Neuronal stem cell (in vitro differentiated cells): ENCODE measurements at regions not wholly inside any gene's neighbourhood (a gene's known extent, or its start where the extent isn't known, plus 50 kb on each side); places are given as distances from the start of the nearest gene placed in this dataset.

Source experiments
- DNase-seq: peaks from one replicate; pipeline ENCODE4 v3.0.0-alpha.2; 2013; ENCODE audit warnings: low spot score
- H2AFZ ChIP-seq: one replicate; pipeline ENCODE4 v1.6.1; 2013; ENCODE audit warnings: mild to moderate bottlenecking, low read length, inconsistent platforms
- H2AK5ac ChIP-seq: 2 replicates; pipeline ENCODE4 v1.6.1; 2013; ENCODE audit warnings: low read depth, mild to moderate bottlenecking, inconsistent platforms, low read length, moderate library complexity, mixed read lengths
- H2BK120ac ChIP-seq: 2 replicates; pipeline ENCODE4 v1.6.1; 2013; ENCODE audit warnings: low read depth, mild to moderate bottlenecking, inconsistent platforms, low read length, moderate library complexity, mixed read lengths
- H2BK12ac ChIP-seq: one replicate; pipeline ENCODE4 v1.6.1; 2013; ENCODE audit warnings: low read length, inconsistent platforms
- H2BK15ac ChIP-seq: 2 replicates; pipeline ENCODE4 v1.6.1; 2013; ENCODE audit warnings: mild to moderate bottlenecking, low read length, inconsistent platforms, mixed read lengths
- H2BK5ac ChIP-seq: one replicate; pipeline ENCODE4 v1.6.1; 2013; ENCODE audit warnings: inconsistent platforms, mild to moderate bottlenecking, low read length, moderate library complexity
- H3K14ac ChIP-seq: one replicate; pipeline ENCODE4 v1.6.1; 2013; ENCODE audit warnings: low read length, inconsistent platforms
- H3K18ac ChIP-seq: 2 replicates; pipeline ENCODE4 v1.6.1; 2013; ENCODE audit warnings: low read length, inconsistent platforms
- H3K23ac ChIP-seq: 2 replicates; pipeline ENCODE4 v1.6.1; 2013; ENCODE audit warnings: low read depth, mild to moderate bottlenecking, mixed read lengths, low read length, inconsistent platforms; ENCODE audit not compliant: poor library complexity
- H3K27ac ChIP-seq: replicated peaks from 3 replicates; pipeline ENCODE4 v1.5.1; 2013; ENCODE audit warnings: low read length, inconsistent platforms
- H3K27me3 ChIP-seq, 3 experiments: 2 replicates each; pipeline ENCODE4 v1.6.1; 2013; ENCODE audit warnings: low read length in 3 of 3, mild to moderate bottlenecking in 2 of 3, inconsistent platforms in 1 of 3, low read depth in 1 of 3, mixed read lengths in 1 of 3, moderate library complexity in 1 of 3; ENCODE audit not compliant: control insufficient read depth in 3 of 3, insufficient read depth in 3 of 3
- H3K36me3 ChIP-seq, 2 donors: replicated peaks in 1 of 2; 2 replicates each; pipeline ENCODE4 v1.6.1; 2013; ENCODE audit warnings: low read length in 2 of 2; ENCODE audit not compliant: control insufficient read depth in 2 of 2, insufficient read depth in 2 of 2
- H3K4ac ChIP-seq: 2 replicates; pipeline ENCODE4 v1.6.1; 2013; ENCODE audit warnings: inconsistent platforms, mild to moderate bottlenecking, low read length, moderate library complexity
- H3K4me1 ChIP-seq, 2 donors: 1 replicate in 1 of 2; 2 replicates in 1 of 2; pipeline ENCODE4 v1.6.1; 2013; ENCODE audit warnings: low read length in 2 of 2, low read depth in 1 of 2; ENCODE audit not compliant: control insufficient read depth in 2 of 2, insufficient read depth in 1 of 2
- H3K4me2 ChIP-seq: one replicate; pipeline ENCODE4 v1.6.1; 2013; ENCODE audit warnings: mild to moderate bottlenecking, low read length, inconsistent platforms; ENCODE audit not compliant: insufficient read depth, poor library complexity, severe bottlenecking
- H3K4me3 ChIP-seq, 2 donors: 2 replicates each; pipeline ENCODE4 v1.5.1; 2013; ENCODE audit warnings: low read length in 2 of 2, mild to moderate bottlenecking in 2 of 2, inconsistent platforms in 1 of 2, moderate library complexity in 1 of 2
- H3K79me1 ChIP-seq: one replicate; pipeline ENCODE4 v1.6.1; 2013; ENCODE audit warnings: low read depth, mild to moderate bottlenecking, inconsistent platforms, low read length, moderate library complexity
- H3K9ac ChIP-seq: one replicate; pipeline ENCODE4 v1.6.1; 2013; ENCODE audit warnings: mild to moderate bottlenecking, low read depth, low read length, inconsistent platforms; ENCODE audit not compliant: poor library complexity
- H3K9me3 ChIP-seq, 2 donors: replicated peaks in 1 of 2; 2 replicates each; pipeline versions ENCODE3 to v1.6.1; 2013; ENCODE audit warnings: low read length in 2 of 2, mild to moderate bottlenecking in 2 of 2, inconsistent platforms in 1 of 2, low read depth in 1 of 2, mixed read lengths in 1 of 2, moderate library complexity in 1 of 2; ENCODE audit not compliant: control insufficient read depth in 2 of 2, insufficient read depth in 1 of 2
- H4K8ac ChIP-seq: one replicate; pipeline ENCODE4 v1.6.1; 2013; ENCODE audit warnings: low read depth, mild to moderate bottlenecking, inconsistent platforms, low read length, moderate library complexity
- H4K91ac ChIP-seq: one replicate; pipeline ENCODE4 v1.6.1; 2013; ENCODE audit warnings: low read length, low read depth, mild to moderate bottlenecking, inconsistent platforms; ENCODE audit not compliant: poor library complexity
- WGBS, 2 donors: extraction: QIAGEN DNeasy Blood & Tissue Kit; methylation state at CpG; one replicate each; pipeline ENCODE4 v1.1.7; 2013; ENCODE audit warnings: missing lambda C conversion rate in 2 of 2, mixed read lengths in 1 of 2; ENCODE audit not compliant: insufficient read length in 2 of 2, insufficient replicate concordance in 1 of 2; ENCODE audit errors: extremely low coverage in 2 of 2; 5-methylcytosine and 5-hydroxymethylcytosine counted together

- Histone ChIP-seq H3K27ac (no peak overlapping the region), H3K14ac (no peak overlapping the region), H2BK12ac (no peak overlapping the region), H3K9me3 (peaks cover 0 to 9% of the 10 kb centered on the region in 2 donors), H2BK15ac (no peak overlapping the region), H3K9ac (no peak overlapping the region), H3K27me3 (no peaks in the 10 kb centered on the region), H3K18ac (no peak overlapping the region), H2BK5ac (no peak overlapping the region), H3K23ac (no peak overlapping the region), H2AFZ (peak overlapping the region; percentile 5), H4K8ac (no peak overlapping the region), H2AK5ac (no peak overlapping the region), H3K79me1 (no peaks in the 10 kb centered on the region), H4K91ac (no peak overlapping the region), H2BK120ac (no peak overlapping the region), H3K4me3 (no peak overlapping the region), H3K4me1 (no peaks in the 10 kb centered on the region), H3K36me3 (no peaks in the 10 kb centered on the region), H3K4me2 (peak overlapping the region; percentile 11), H3K4ac (no peak overlapping the region)
- DNase-seq = no peak
Observed at GRCh38 chr5:27969157-27969556, 930.8 kb upstream of the CDH9 start.

GRCh38 chr5:27963050-27963783, 924.8 kb upstream of the CDH9 start:
- Histone ChIP-seq H2AK5ac (no peak overlapping the region), H3K4me1 (no peaks in the 10 kb centered on the region), H3K36me3 (no peaks in the 10 kb centered on the region), H3K27ac (no peak overlapping the region), H3K4me3 (no peak overlapping the region), H3K4me2 (no peak overlapping the region), H3K9ac (no peak overlapping the region), H4K91ac (no peak overlapping the region), H3K79me1 (no peaks in the 10 kb centered on the region), H2AFZ (no peak overlapping the region), H2BK12ac (no peak overlapping the region), H3K18ac (no peak overlapping the region), H3K9me3 (peaks cover 4 to 16% of the 10 kb centered on the region in 2 donors), H3K27me3 (no peaks in the 10 kb centered on the region), H2BK15ac (no peak overlapping the region), H3K14ac (no peak overlapping the region), H2BK120ac (no peak overlapping the region), H3K23ac (peak overlapping the region; percentile 52), H4K8ac (no peak overlapping the region), H3K4ac (no peak overlapping the region), H2BK5ac (no peak overlapping the region)
- WGBS, 2 donors = no CpG with 5 or more reads among the region's 7 CpGs
- no peak for DNase-seq

GRCh38 chr5:27962198-27962597, 923.8 kb upstream of the CDH9 start:
- no peak overlapping the region for H2BK12ac ChIP-seq
- H3K23ac ChIP-seq = no peak overlapping the region
- no peak overlapping the region for H2BK15ac ChIP-seq
- H3K36me3 ChIP-seq = no peaks in the 10 kb centered on the region
- H2AFZ ChIP-seq = no peak overlapping the region
- H3K4me2 ChIP-seq = no peak overlapping the region
- H4K91ac ChIP-seq = no peak overlapping the region
- H4K8ac ChIP-seq = no peak overlapping the region
- no peak for DNase-seq
- no peaks in the 10 kb centered on the region for H3K27me3 ChIP-seq
- H3K14ac ChIP-seq = no peak overlapping the region
- H2AK5ac ChIP-seq = no peak overlapping the region
- no peaks in the 10 kb centered on the region for H3K79me1 ChIP-seq
- H3K9me3 ChIP-seq = peaks cover 4 to 16% of the 10 kb centered on the region in 2 donors
- H3K4ac ChIP-seq = no peak overlapping the region
- H3K4me1 ChIP-seq = no peaks in the 10 kb centered on the region
- H3K27ac ChIP-seq = no peak overlapping the region
- no peak overlapping the region for H3K18ac ChIP-seq
- no peak overlapping the region for H3K4me3 ChIP-seq
- WGBS, 2 donors = no CpG with 5 or more reads among the region's 2 CpGs
- H2BK5ac ChIP-seq = no peak overlapping the region
- H2BK120ac ChIP-seq = no peak overlapping the region
- H3K9ac ChIP-seq = no peak overlapping the region

- H3K18ac ChIP-seq = no peak overlapping the region
- peak; percentile 3 for DNase-seq
- H2BK5ac ChIP-seq = no peak overlapping the region
- H3K4me1 ChIP-seq = no peaks in the 10 kb centered on the region
- H3K9ac ChIP-seq = no peak overlapping the region
- no peak overlapping the region for H2AK5ac ChIP-seq
- no peak overlapping the region for H3K23ac ChIP-seq
- no peak overlapping the region for H3K4me3 ChIP-seq
- no peak overlapping the region for H3K4ac ChIP-seq
- no peak overlapping the region for H3K4me2 ChIP-seq
- H2AFZ ChIP-seq = peak overlapping the region; percentile 73
- H2BK120ac ChIP-seq = no peak overlapping the region
- no peaks in the 10 kb centered on the region for H3K27me3 ChIP-seq
- H3K9me3 ChIP-seq = no peaks in the 10 kb centered on the region
- H4K91ac ChIP-seq = no peak overlapping the region
- H3K27ac ChIP-seq = no peak overlapping the region
- H2BK12ac ChIP-seq = no peak overlapping the region
- H2BK15ac ChIP-seq = no peak overlapping the region
- H4K8ac ChIP-seq = no peak overlapping the region
- no peaks in the 10 kb centered on the region for H3K79me1 ChIP-seq
- WGBS, 2 donors = no CpG with 5 or more reads among the region's 1 CpG
- no peak overlapping the region for H3K14ac ChIP-seq
- no peaks in the 10 kb centered on the region for H3K36me3 ChIP-seq
Observed at GRCh38 chr5:27947088-27947487, 908.7 kb upstream of the CDH9 start.
